ENCODE measurements at regions not wholly inside any gene's neighbourhood (a gene's known extent, or its start where the extent isn't known, plus 50 kb on each side); places are given as distances from the start of the nearest gene placed in this dataset.
A peak's percentile ranks its signal among the peaks of the same experiment; 100 is the strongest.
"Not testable (repeated sequence)": the region's sequence is repeated elsewhere in the genome, so short reads cannot be mapped to it uniquely, and the experiment has no call there.

DNA sequence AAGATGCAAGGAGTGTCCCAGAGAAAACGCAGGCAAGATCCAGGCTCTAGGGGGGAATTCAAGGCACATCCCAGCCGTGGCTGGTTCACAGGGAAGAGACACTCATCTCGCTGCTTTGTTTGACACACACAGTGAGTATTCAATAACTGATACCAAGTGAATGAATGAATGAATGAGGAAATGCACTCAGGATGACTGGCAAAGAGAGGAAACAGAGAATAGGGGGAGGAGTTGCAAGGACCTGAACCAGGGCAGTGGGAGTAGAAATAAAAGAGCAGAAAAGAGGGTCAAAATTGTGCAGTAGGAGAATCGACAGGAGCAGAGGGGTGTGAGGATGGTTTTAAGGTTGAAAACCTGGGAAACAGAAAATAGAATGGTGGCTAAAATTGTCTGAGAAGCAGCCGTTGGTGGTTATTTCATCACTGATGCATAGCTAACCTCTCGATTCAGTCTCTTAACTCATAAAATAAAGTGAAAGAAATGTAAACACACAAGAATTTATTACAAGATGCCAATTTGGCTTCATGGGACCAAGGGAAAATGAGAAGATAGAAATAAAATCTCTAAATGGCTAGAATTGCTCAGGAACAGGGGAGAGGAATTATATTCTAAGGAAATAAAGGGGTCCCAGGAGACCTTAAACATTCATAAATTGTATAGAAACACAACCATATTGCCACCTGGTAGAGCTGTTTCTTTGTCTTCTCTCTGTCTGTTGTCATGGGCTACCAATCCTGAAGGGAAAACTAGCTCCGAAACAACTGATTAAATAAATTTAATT is 63.9 kb upstream of the PHLPP1 start:
- Histone ChIP-seq H3K4me1 (ENCODE audit: control insufficient read depth, insufficient read depth, low read length) (peaks cover 2% of the 10 kb centered on the region), H3K27ac (ENCODE audit: low read length) (no peak overlapping the region), H3K27me3 (ENCODE audit: control insufficient read depth, insufficient read depth) (no peaks in the 10 kb centered on the region), H3K9me3 (ENCODE audit: control insufficient read depth, low read length) (no peaks in the 10 kb centered on the region), H3K4me3 (ENCODE audit: low read length) (no peak overlapping the region)
- 68% methylated on average over 7 of the region's 7 CpGs for WGBS
- ATAC-seq (no peak), DNase-seq (no peak)
- intact Hi-C loops (cut with DNase I): no loop called here

DNA sequence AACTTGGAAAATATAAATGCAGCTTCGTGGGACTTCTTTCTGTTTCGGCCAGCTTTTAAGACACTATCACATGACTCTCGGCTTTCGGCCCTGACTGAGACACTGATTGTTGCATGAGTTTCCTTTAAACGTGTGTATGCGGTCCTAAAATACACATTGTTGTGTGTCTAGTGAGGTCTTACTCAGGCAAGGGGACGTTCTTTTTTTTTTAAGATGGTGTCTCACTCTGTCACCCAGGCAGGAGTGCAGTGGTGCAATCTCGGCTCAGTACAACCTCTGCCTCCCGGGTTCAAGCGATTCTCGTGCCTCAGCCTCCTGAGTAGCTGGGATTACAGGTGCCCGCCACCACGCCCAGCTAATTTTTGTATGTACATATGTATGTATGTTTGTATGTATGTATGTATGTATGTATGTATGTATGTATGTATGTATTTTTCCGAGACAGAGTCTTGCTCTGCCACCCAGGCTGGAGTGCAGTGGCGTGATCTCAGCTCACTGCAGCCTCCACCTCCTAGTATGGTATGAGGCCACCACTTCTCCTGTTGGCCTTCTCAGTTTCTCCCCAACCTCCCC is 63.2 kb upstream of the PHLPP1 start:
- WGBS: 75% methylated on average over 15 of the region's 15 CpGs
- ATAC-seq; H3K27me3 ChIP-seq (ENCODE audit: control insufficient read depth, insufficient read depth); H3K4me3 ChIP-seq (ENCODE audit: low read length); DNase-seq; intact Hi-C loops (cut with DNase I); H3K4me1 ChIP-seq (ENCODE audit: control insufficient read depth, insufficient read depth, low read length); H3K27ac ChIP-seq (ENCODE audit: low read length); H3K9me3 ChIP-seq (ENCODE audit: control insufficient read depth, low read length): not testable (repeated sequence)

DNA sequence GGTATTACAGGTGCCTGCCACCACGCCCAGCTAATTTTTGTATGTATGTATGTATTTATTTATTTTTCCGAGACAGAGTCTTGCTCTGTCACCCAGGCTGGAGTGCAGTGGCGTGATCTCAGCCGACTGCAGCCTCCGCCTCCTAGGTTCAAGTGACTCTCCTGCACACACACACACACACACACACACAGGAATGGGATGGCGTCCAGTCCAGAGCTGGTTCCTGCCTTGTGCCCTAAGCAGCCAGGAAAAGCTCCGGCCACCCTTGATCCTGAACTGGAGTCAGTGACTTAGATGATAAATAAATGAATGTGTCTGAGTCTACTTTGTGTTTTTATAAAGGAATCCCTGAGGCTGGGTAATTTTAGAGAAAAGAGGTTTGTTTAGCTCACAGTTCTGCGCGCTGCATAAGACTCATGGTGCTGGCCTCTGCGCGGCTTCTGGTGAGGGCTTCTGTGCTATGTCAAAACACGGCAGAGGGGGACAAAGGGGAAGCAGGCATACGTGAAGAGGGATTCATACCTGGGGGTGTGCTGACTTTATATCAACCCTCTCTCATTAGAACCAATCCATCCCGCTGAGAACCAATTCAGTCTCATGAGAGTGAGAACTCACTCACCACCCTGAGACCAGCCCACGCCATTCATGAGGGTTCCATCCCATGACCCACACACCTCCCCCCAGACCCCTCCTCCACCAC is 59.7 kb upstream of the PHLPP1 start:
- Histone ChIP-seq H3K27me3 (ENCODE audit: control insufficient read depth, insufficient read depth) (no peaks in the 10 kb centered on the region), H3K9me3 (ENCODE audit: control insufficient read depth, low read length) (no peaks in the 10 kb centered on the region), H3K4me1 (ENCODE audit: control insufficient read depth, insufficient read depth, low read length) (peaks cover 2% of the 10 kb centered on the region), H3K4me3 (ENCODE audit: low read length) (no peak overlapping the region), H3K27ac (ENCODE audit: low read length) (no peak overlapping the region)
- DNase-seq (no peak), ATAC-seq (no peak)
- whole genome bisulfite sequencing: 87% methylated on average over 15 of the region's 15 CpGs
- intact Hi-C loops (cut with DNase I): no loop called here

DNA sequence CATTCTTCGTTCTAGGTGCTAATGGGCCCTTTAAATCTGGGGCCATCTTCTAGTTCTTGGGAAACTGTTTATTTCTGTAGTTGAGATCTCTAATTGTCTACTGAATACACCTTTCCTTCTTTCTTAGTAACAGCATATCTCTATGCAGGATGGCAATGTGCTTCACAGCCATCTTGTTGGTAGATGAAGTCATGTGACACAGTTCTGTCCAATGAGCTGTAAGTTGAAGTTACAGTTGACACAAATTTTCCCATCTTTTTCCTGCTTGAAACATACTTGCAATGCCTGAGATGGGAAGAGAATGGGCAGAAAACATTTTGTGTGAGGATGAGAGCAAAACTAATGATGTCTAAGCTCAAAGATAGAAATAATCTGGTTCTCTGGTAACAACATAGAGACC is 57.3 kb upstream of the PHLPP1 start:
- no peaks in the 10 kb centered on the region for H3K4me1 ChIP-seq (ENCODE audit: control insufficient read depth, insufficient read depth, low read length)
- no peaks in the 10 kb centered on the region for H3K27me3 ChIP-seq (ENCODE audit: control insufficient read depth, insufficient read depth)
- H3K27ac ChIP-seq (ENCODE audit: low read length): no peak overlapping the region
- ATAC-seq (no peak), DNase-seq (no peak)
- no peaks in the 10 kb centered on the region for H3K9me3 ChIP-seq (ENCODE audit: control insufficient read depth, low read length)
- WGBS: 98% methylated on average over 1 of the region's 1 CpG
- H3K4me3 ChIP-seq (ENCODE audit: low read length): no peak overlapping the region
- intact Hi-C loops (cut with DNase I): no loop called here

DNA sequence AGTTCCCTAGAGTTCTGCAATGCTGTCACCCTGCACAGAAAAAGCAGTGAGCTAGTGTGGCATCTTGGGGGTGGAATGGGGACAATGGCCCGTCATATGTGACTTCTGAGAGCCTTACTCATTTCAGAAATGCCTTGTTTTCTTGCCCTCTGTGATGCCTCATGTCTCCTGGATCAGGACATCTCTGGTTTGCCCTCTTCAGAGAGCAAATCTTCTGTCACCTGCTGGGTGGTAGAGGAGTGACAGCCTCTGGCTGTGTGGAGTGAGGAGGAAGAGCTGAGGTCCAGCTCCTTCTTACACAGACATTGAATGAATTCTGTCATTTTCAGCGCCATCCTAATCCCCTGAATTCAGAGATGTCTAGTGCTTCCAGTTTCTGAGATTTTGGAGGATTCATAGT is 55.6 kb upstream of the PHLPP1 start:
- no peaks in the 10 kb centered on the region for H3K9me3 ChIP-seq (ENCODE audit: control insufficient read depth, low read length)
- no peak overlapping the region for H3K4me3 ChIP-seq (ENCODE audit: low read length)
- H3K4me1 ChIP-seq (ENCODE audit: control insufficient read depth, insufficient read depth, low read length): no peaks in the 10 kb centered on the region
- WGBS: 87% methylated on average over 2 of the region's 2 CpGs
- no peak for ATAC-seq
- no peak for DNase-seq
- no peak overlapping the region for H3K27ac ChIP-seq (ENCODE audit: low read length)
- intact Hi-C loops (cut with DNase I): no loop called here
- H3K27me3 ChIP-seq (ENCODE audit: control insufficient read depth, insufficient read depth): no peaks in the 10 kb centered on the region

DNA sequence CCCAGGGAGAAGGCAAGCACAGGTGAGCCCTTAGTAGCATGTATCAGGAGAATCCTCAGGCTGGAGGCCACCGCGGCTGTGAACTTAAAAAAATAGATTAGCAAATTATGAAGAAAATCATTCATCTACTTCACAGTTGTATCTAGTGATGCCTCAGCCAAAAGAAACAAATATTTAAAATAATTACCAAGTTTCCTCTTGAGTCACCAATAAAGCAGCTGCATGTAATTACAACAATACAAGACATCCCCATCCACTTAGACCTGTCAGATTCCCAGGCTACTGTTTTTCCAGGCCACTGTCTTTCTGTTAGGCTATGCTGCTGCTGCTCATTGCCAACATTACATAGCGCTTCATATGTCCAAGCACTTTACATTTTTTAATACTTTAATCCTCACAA is 54.6 kb upstream of the PHLPP1 start:
- no peak for DNase-seq
- no peaks in the 10 kb centered on the region for H3K4me1 ChIP-seq (ENCODE audit: control insufficient read depth, insufficient read depth, low read length)
- H3K9me3 ChIP-seq (ENCODE audit: control insufficient read depth, low read length): no peaks in the 10 kb centered on the region
- no peaks in the 10 kb centered on the region for H3K27me3 ChIP-seq (ENCODE audit: control insufficient read depth, insufficient read depth)
- H3K27ac ChIP-seq (ENCODE audit: low read length): no peak overlapping the region
- intact Hi-C loops (cut with DNase I): no loop called here
- WGBS: 92% methylated on average over 3 of the region's 3 CpGs
- H3K4me3 ChIP-seq (ENCODE audit: low read length): no peak overlapping the region
- no peak for ATAC-seq

DNA sequence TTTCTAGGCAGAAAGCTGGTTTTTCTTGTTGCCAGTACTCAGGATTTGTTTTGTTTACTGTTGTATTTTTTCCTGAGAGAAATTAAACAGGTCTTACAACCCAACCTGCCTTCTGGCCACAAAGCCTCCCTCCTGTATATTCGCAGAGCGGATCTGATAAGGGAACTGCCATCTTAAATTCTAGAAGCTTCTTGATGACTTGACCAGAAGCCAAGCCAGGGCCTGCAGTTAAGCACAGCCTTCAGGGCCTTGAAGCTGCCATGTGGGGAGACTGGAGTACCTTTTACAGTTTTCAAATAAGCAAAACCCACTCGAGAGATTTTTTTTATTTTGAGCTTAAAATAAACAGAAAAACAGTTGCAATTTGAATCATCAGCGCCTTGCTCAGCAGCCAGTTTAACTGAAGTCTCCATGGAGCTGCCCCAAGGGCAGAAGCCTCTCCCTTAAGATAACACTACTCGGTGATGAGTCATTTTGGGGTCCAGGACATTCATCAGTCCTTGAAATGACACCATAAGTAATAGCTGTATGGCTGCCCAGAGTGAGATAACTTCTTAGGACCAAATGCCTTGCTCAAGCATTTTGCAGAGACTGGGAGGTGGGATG is 51.5 kb upstream of the PHLPP1 start:
- no peaks in the 10 kb centered on the region for H3K27me3 ChIP-seq (ENCODE audit: control insufficient read depth, insufficient read depth)
- ATAC-seq (peak in 1 of 2 donors; percentile 36), DNase-seq (no peak)
- H3K9me3 ChIP-seq (ENCODE audit: control insufficient read depth, low read length): no peaks in the 10 kb centered on the region
- intact Hi-C loops (cut with DNase I): no loop called here
- WGBS: 62% methylated on average over 5 of the region's 5 CpGs
- H3K4me1 ChIP-seq (ENCODE audit: control insufficient read depth, insufficient read depth, low read length): no peaks in the 10 kb centered on the region
- H3K27ac ChIP-seq (ENCODE audit: low read length): no peak overlapping the region
- H3K4me3 ChIP-seq (ENCODE audit: low read length): no peak overlapping the region

DNA sequence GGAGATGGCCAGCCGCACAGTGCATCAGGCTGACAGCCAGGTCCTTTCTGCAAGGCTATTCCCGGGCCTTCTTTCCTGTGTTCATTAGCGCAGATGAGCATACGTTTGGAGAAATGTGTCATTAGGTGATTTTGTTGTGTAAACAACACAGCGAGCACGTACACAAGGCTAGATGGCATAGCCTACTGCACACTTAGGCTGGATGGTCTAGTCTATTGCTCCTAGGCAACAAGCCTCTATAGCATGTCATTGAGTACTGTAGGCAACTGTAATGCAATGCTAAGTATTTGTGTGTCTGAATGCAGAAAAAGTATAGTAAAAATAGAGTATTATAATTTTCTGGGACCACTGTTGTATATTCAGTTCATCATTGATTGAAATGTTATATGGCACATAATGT is 50.9 kb upstream of the PHLPP1 start:
- Histone ChIP-seq H3K4me1 (ENCODE audit: control insufficient read depth, insufficient read depth, low read length) (no peaks in the 10 kb centered on the region), H3K4me3 (ENCODE audit: low read length) (no peak overlapping the region), H3K27me3 (ENCODE audit: control insufficient read depth, insufficient read depth) (no peaks in the 10 kb centered on the region), H3K9me3 (ENCODE audit: control insufficient read depth, low read length) (no peaks in the 10 kb centered on the region), H3K27ac (ENCODE audit: low read length) (no peak overlapping the region)
- DNase-seq (no peak), ATAC-seq (no peak)
- 79% methylated on average over 6 of the region's 6 CpGs for WGBS
- intact Hi-C loops (cut with DNase I): no loop called here

DNA sequence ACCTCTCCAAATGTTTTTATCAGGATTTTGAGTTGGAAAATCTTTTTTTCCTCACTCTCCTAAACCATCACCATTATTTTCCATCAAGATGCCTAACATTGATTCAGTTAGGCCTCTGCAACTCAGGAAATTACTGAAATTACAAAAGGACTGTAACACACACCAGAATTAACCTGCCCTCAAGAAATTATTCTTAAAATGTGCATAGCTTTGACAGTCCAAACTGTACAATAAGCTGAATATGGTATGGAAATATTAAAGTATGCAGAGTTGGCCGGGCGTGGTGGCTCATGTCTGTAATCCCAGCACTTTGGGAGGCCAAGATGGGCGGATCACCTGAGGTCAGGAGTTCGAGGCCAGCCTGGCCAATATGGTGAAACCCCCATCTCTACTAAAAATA is 50.2 kb upstream of the PHLPP1 start:
- ATAC-seq (no peak), DNase-seq (no peak)
- intact Hi-C loops (cut with DNase I): no loop called here
- H3K4me1 ChIP-seq (ENCODE audit: control insufficient read depth, insufficient read depth, low read length): no peaks in the 10 kb centered on the region
- no peaks in the 10 kb centered on the region for H3K27me3 ChIP-seq (ENCODE audit: control insufficient read depth, insufficient read depth)
- H3K9me3 ChIP-seq (ENCODE audit: control insufficient read depth, low read length): no peaks in the 10 kb centered on the region
- no peak overlapping the region for H3K4me3 ChIP-seq (ENCODE audit: low read length)
- H3K27ac ChIP-seq (ENCODE audit: low read length): no peak overlapping the region
- WGBS: 96% methylated on average over 4 of the region's 4 CpGs
